K562 (cell line): ENCODE measurements at regions not wholly inside any gene's neighbourhood (a gene's known extent, or its start where the extent isn't known, plus 50 kb on each side); places are given as distances from the start of the nearest gene placed in this dataset.

Source experiments
- ATF7 ChIP-seq: fragments of 450-650 bp; IDR thresholded peaks from 2 replicates; pipeline ENCODE4 v1.7.1; 2014; ENCODE audit warnings: mild to moderate bottlenecking, moderate library complexity
- CBFB ChIP-seq: sonication (generic); formaldehyde crosslinking; IDR thresholded peaks from 2 replicates; pipeline ENCODE4 v1.4.0; 2020; ENCODE audit warnings: mild to moderate bottlenecking, missing genetic modification reagents
- CBX1 ChIP-seq: sonication (generic); IDR thresholded peaks from 2 replicates; pipeline ENCODE4 v1.6.1; 2016; ENCODE audit warnings: antibody characterized with exemption, low read depth, mild to moderate bottlenecking
- CGGBP1 ChIP-seq: fragments of 250-450 bp; sonication (Bioruptor Pico); IDR thresholded peaks from 2 replicates; pipeline ENCODE4 v1.9.0; 2021; ENCODE audit warnings: mild to moderate bottlenecking
- CHAMP1 ChIP-seq: fragments of 450-650 bp; IDR thresholded peaks from 2 replicates; pipeline ENCODE4 v1.6.1; 2016; ENCODE audit warnings: mild to moderate bottlenecking
- EZH2 ChIP-seq: IDR thresholded peaks from 2 replicates; pipeline ENCODE4 v1.6.1; 2012; ENCODE audit warnings: low read depth, mild to moderate bottlenecking, inconsistent platforms, low read length, borderline replicate concordance
- HDGF ChIP-seq: fragments of 450-650 bp; IDR thresholded peaks from 2 replicates; pipeline ENCODE4 v1.6.1; 2016
- HMGXB4 ChIP-seq: sonication (generic); formaldehyde crosslinking; IDR thresholded peaks from 2 replicates; pipeline ENCODE4 v1.8.1; 2023; ENCODE audit warnings: mild to moderate bottlenecking, missing genetic modification reagents
- MTA1 ChIP-seq: fragments of 450-650 bp; IDR thresholded peaks from 2 replicates; pipeline ENCODE4 v1.6.1; 2017; ENCODE audit warnings: borderline replicate concordance
- POU5F1 ChIP-seq: fragments of 150-350 bp; IDR thresholded peaks from 2 replicates; pipeline ENCODE4 v1.6.1; 2014; ENCODE audit warnings: borderline replicate concordance, low read length, low read depth, mild to moderate bottlenecking; ENCODE audit not compliant: partially characterized antibody
- SMARCA5 ChIP-seq: fragments of 450-650 bp; IDR thresholded peaks from 2 replicates; pipeline ENCODE4 v1.6.1; 2016
- TFAM ChIP-seq: fragments of 250-450 bp; sonication (Bioruptor Pico); conservative IDR thresholded peaks from 2 replicates; pipeline ENCODE4 v1.5.0; 2021; ENCODE audit warnings: mild to moderate bottlenecking, moderate library complexity
- TGIF2 ChIP-seq: sonication (generic); formaldehyde crosslinking; IDR thresholded peaks from 2 replicates; pipeline ENCODE4 v1.8.1; 2022; ENCODE audit warnings: mild to moderate bottlenecking, missing genetic modification reagents, moderate library complexity
- THRA ChIP-seq: fragments of 450-650 bp; IDR thresholded peaks from 2 replicates; pipeline ENCODE4 v1.6.1; 2017; ENCODE audit warnings: mild to moderate bottlenecking, moderate library complexity
- USF1 ChIP-seq: sonication (generic); formaldehyde crosslinking; IDR thresholded peaks from 2 replicates; pipeline ENCODE4 v1.9.0; 2022; ENCODE audit warnings: mild to moderate bottlenecking, missing genetic modification reagents
- USF2 ChIP-seq: sonication (generic); formaldehyde crosslinking; IDR thresholded peaks from 2 replicates; pipeline ENCODE4 v1.5.0; 2020; ENCODE audit warnings: missing genetic modification reagents
- ZNF175 ChIP-seq: fragments of 200-800 bp; sonication (Bioruptor generic); IDR thresholded peaks from 2 replicates; pipeline ENCODE4 v1.6.1; 2016; ENCODE audit warnings: low read depth, mild to moderate bottlenecking, missing genetic modification characterization, missing compliant biosample characterization
- ZNF384 ChIP-seq: IDR thresholded peaks from 2 replicates; pipeline ENCODE4 v1.6.1; 2012; ENCODE audit warnings: low read depth, low read length, improper control_type of control experiment
- ZNF639 ChIP-seq, 2 experiments: fragments of 200-800 bp in 1 of 2; sonication (Bioruptor generic) in 1 of 2; sonication (generic) in 1 of 2; formaldehyde crosslinking in 1 of 2; IDR thresholded peaks in 1 of 2; conservative IDR thresholded peaks in 1 of 2; 2 replicates each; pipeline versions ENCODE4 v1.5.0 to v1.6.1; 2016 to 2020; ENCODE audit warnings: missing compliant biosample characterization in 1 of 2, missing genetic modification characterization in 1 of 2, missing genetic modification reagents in 1 of 2
- ZNF695 ChIP-seq: fragments of 450-650 bp; formaldehyde crosslinking; IDR thresholded peaks from 2 replicates; pipeline ENCODE4 v1.4.0; 2020; ENCODE audit warnings: mild to moderate bottlenecking, moderate library complexity
- ZNF830 ChIP-seq: fragments of 250-450 bp; sonication (Bioruptor Pico); IDR thresholded peaks from 2 replicates; pipeline ENCODE4 v1.5.0; 2021; ENCODE audit warnings: mild to moderate bottlenecking

GRCh38 chr1:213684454-213684853, 303.3 kb upstream of the PROX1 start (continued):
- TF ChIP-seq CBFB (CRISPR knock-in tag), result no peak
- no peak for TF ChIP-seq HDGF
- no peak for TF ChIP-seq EZH2
- TF ChIP-seq ZNF384, result no peak
- TF ChIP-seq POU5F1, result no peak
- TF ChIP-seq CBX1, result no peak
- TF ChIP-seq ZNF639 (CRISPR knock-in tag; conservative IDR thresholded peaks at IDR 0.05 in 1 of 2, IDR thresholded peaks at IDR 0.05 in 1 of 2), result peak in 1 of 2 experiments; percentile 57; a peak in 1 of 4 replicates
- TF ChIP-seq HMGXB4, result no peak
- peak; percentile 80 for TF ChIP-seq USF2
- no peak for TF ChIP-seq ZNF695 (CRISPR knock-in tag)
- TF ChIP-seq USF1 (CRISPR knock-in tag), result peak; percentile 53
- no peak for TF ChIP-seq CGGBP1 (CRISPR knock-in tag)
- TF ChIP-seq ZNF175 (CRISPR knock-in tag), result peak; percentile 48; the same call in 1 of the 2 replicates
- TF ChIP-seq MTA1, result no peak
- TF ChIP-seq TFAM (CRISPR knock-in tag), result no peak
- no peak for TF ChIP-seq SMARCA5
- no peak for TF ChIP-seq TGIF2 (CRISPR knock-in tag)
- TF ChIP-seq ZNF830 (CRISPR knock-in tag), result no peak
- TF ChIP-seq ATF7, result peak; percentile 50; the same call in 1 of the 2 replicates
- no peak for TF ChIP-seq THRA
- TF ChIP-seq CHAMP1, result no peak
